ENCODE measurements at regions not wholly inside any gene's neighbourhood (a gene's known extent, or its start where the extent isn't known, plus 50 kb on each side); places are given as distances from the start of the nearest gene placed in this dataset.

- Histone ChIP-seq H3K36me3 (replicated peaks; ENCODE audit: control insufficient read depth, insufficient read depth, low read length) (no peaks in the 10 kb centered on the region), H3K27me3 (ENCODE audit: control insufficient read depth, insufficient read depth, low read length) (no peaks in the 10 kb centered on the region), H3K4me3 (ENCODE audit: insufficient read depth, low read depth, low read length) (no peak overlapping the region)
- DNase-seq: no peak
Observed at GRCh38 chr22:49068861-49069500, 758.7 kb downstream of the BRD1 start.

GRCh38 chr22:49067504-49067903, 760.2 kb downstream of the BRD1 start:
- Histone ChIP-seq H3K36me3 (replicated peaks; ENCODE audit: control insufficient read depth, insufficient read depth, low read length) (no peaks in the 10 kb centered on the region), H3K27me3 (ENCODE audit: control insufficient read depth, insufficient read depth, low read length) (no peaks in the 10 kb centered on the region), H3K4me3 (ENCODE audit: insufficient read depth, low read depth, low read length) (no peak overlapping the region)
- DNase-seq: no peak

- Histone ChIP-seq H3K36me3 (replicated peaks; ENCODE audit: control insufficient read depth, insufficient read depth, low read length) (no peaks in the 10 kb centered on the region), H3K4me3 (ENCODE audit: insufficient read depth, low read depth, low read length) (no peak overlapping the region)
Observed at GRCh38 chr22:49066619-49067018, 761.1 kb downstream of the BRD1 start.

GRCh38 chr22:49064836-49065235, 762.8 kb downstream of the BRD1 start:
- DNase-seq: no peak
- no peaks in the 10 kb centered on the region for H3K36me3 ChIP-seq (replicated peaks; ENCODE audit: control insufficient read depth, insufficient read depth, low read length)
- no peak overlapping the region for H3K4me3 ChIP-seq (ENCODE audit: insufficient read depth, low read depth, low read length)
- H3K27me3 ChIP-seq (ENCODE audit: control insufficient read depth, insufficient read depth, low read length): no peaks in the 10 kb centered on the region

More at GRCh38 chr22:49066619-49067018, 761.1 kb downstream of the BRD1 start:
- DNase-seq: no peak
- H3K27me3 ChIP-seq (ENCODE audit: control insufficient read depth, insufficient read depth, low read length): no peaks in the 10 kb centered on the region

GRCh38 chr22:49063545-49063890, 764.2 kb downstream of the BRD1 start:
- no peak overlapping the region for H3K4me3 ChIP-seq (ENCODE audit: insufficient read depth, low read depth, low read length)
- H3K36me3 ChIP-seq (replicated peaks; ENCODE audit: control insufficient read depth, insufficient read depth, low read length): no peaks in the 10 kb centered on the region
- no peak for DNase-seq

GRCh38 chr22:49062802-49063544, 764.7 kb downstream of the BRD1 start:
- H3K4me3 ChIP-seq (ENCODE audit: insufficient read depth, low read depth, low read length): no peak overlapping the region
- DNase-seq: peak; percentile 71
- no peaks in the 10 kb centered on the region for H3K36me3 ChIP-seq (replicated peaks; ENCODE audit: control insufficient read depth, insufficient read depth, low read length)
- H3K27me3 ChIP-seq (ENCODE audit: control insufficient read depth, insufficient read depth, low read length): no peaks in the 10 kb centered on the region

More at GRCh38 chr22:49063545-49063890, 764.2 kb downstream of the BRD1 start:
- H3K27me3 ChIP-seq (ENCODE audit: control insufficient read depth, insufficient read depth, low read length): no peaks in the 10 kb centered on the region

GRCh38 chr22:49062155-49062801, 765.4 kb downstream of the BRD1 start:
- no peaks in the 10 kb centered on the region for H3K27me3 ChIP-seq (ENCODE audit: control insufficient read depth, insufficient read depth, low read length)
- H3K36me3 ChIP-seq (replicated peaks; ENCODE audit: control insufficient read depth, insufficient read depth, low read length): no peaks in the 10 kb centered on the region
- no peak for DNase-seq
- no peak overlapping the region for H3K4me3 ChIP-seq (ENCODE audit: insufficient read depth, low read depth, low read length)

GRCh38 chr22:49057910-49058309, 769.8 kb downstream of the BRD1 start:
- no peak for DNase-seq
- Histone ChIP-seq H3K27me3 (ENCODE audit: control insufficient read depth, insufficient read depth, low read length) (no peaks in the 10 kb centered on the region), H3K4me3 (ENCODE audit: insufficient read depth, low read depth, low read length) (no peak overlapping the region), H3K36me3 (replicated peaks; ENCODE audit: control insufficient read depth, insufficient read depth, low read length) (no peaks in the 10 kb centered on the region)

GRCh38 chr22:49056301-49056700, 771.4 kb downstream of the BRD1 start:
- Histone ChIP-seq H3K27me3 (ENCODE audit: control insufficient read depth, insufficient read depth, low read length) (no peaks in the 10 kb centered on the region), H3K4me3 (ENCODE audit: insufficient read depth, low read depth, low read length) (no peak overlapping the region), H3K36me3 (replicated peaks; ENCODE audit: control insufficient read depth, insufficient read depth, low read length) (no peaks in the 10 kb centered on the region)
- DNase-seq: no peak

GRCh38 chr22:49055406-49055805, 772.3 kb downstream of the BRD1 start:
- Histone ChIP-seq H3K27me3 (ENCODE audit: control insufficient read depth, insufficient read depth, low read length) (no peaks in the 10 kb centered on the region), H3K4me3 (ENCODE audit: insufficient read depth, low read depth, low read length) (no peak overlapping the region), H3K36me3 (replicated peaks; ENCODE audit: control insufficient read depth, insufficient read depth, low read length) (no peaks in the 10 kb centered on the region)
- no peak for DNase-seq

GRCh38 chr22:49053578-49053977, 774.1 kb downstream of the BRD1 start:
- Histone ChIP-seq H3K4me3 (ENCODE audit: insufficient read depth, low read depth, low read length) (no peak overlapping the region), H3K36me3 (replicated peaks; ENCODE audit: control insufficient read depth, insufficient read depth, low read length) (no peaks in the 10 kb centered on the region)

GRCh38 chr22:49052560-49052959, 775.1 kb downstream of the BRD1 start:
- Histone ChIP-seq H3K36me3 (replicated peaks; ENCODE audit: control insufficient read depth, insufficient read depth, low read length) (no peaks in the 10 kb centered on the region), H3K27me3 (ENCODE audit: control insufficient read depth, insufficient read depth, low read length) (no peaks in the 10 kb centered on the region), H3K4me3 (ENCODE audit: insufficient read depth, low read depth, low read length) (peak overlapping the region; percentile 32; the same call in 1 of the 2 replicates)
- peak; percentile 69 for DNase-seq

More at GRCh38 chr22:49053578-49053977, 774.1 kb downstream of the BRD1 start:
- no peaks in the 10 kb centered on the region for H3K27me3 ChIP-seq (ENCODE audit: control insufficient read depth, insufficient read depth, low read length)
- DNase-seq: peak; percentile 61

- H3K4me3 ChIP-seq (ENCODE audit: insufficient read depth, low read depth, low read length): peak overlapping the region; percentile 32
- DNase-seq: peak; percentile 82
Observed at GRCh38 chr22:49052023-49052538, 775.6 kb downstream of the BRD1 start.

GRCh38 chr22:49051491-49052022, 776.1 kb downstream of the BRD1 start:
- Histone ChIP-seq H3K36me3 (replicated peaks; ENCODE audit: control insufficient read depth, insufficient read depth, low read length) (no peaks in the 10 kb centered on the region), H3K4me3 (ENCODE audit: insufficient read depth, low read depth, low read length) (peak overlapping the region; percentile 32; the same call in 1 of the 2 replicates), H3K27me3 (ENCODE audit: control insufficient read depth, insufficient read depth, low read length) (no peaks in the 10 kb centered on the region)
- no peak for DNase-seq

More at GRCh38 chr22:49052023-49052538, 775.6 kb downstream of the BRD1 start:
- Histone ChIP-seq H3K36me3 (replicated peaks; ENCODE audit: control insufficient read depth, insufficient read depth, low read length) (no peaks in the 10 kb centered on the region), H3K27me3 (ENCODE audit: control insufficient read depth, insufficient read depth, low read length) (no peaks in the 10 kb centered on the region)

All from H7 (cell line).